Calu3 (cell line): ENCODE measurements at regions not wholly inside any gene's neighbourhood (a gene's known extent, or its start where the extent isn't known, plus 50 kb on each side); places are given as distances from the start of the nearest gene placed in this dataset.
"Not testable (repeated sequence)": the region's sequence is repeated elsewhere in the genome, so short reads cannot be mapped to it uniquely, and the experiment has no call there.

Experiments
- BruUV-seq: library from RNA; stranded (reverse); fragments of 400-500 nt; replicated peaks from 2 replicates; lab custom pipeline; 2021; lab: Mats Ljungman, UMichigan
- CTCF ChIA-PET: fragments of 300-600 bp; sonication (Branson Sonifier 250); formaldehyde crosslinking; loops from one replicate; lab custom pipeline; 2022; ENCODE audit warnings: antibody characterized with exemption; lab: Charles Lee
- DNase-seq: peaks from one replicate; pipeline ENCODE4 v3.0.0; 2022
- H3K27ac Mint-ChIP-seq: one replicate; pipeline ENCODE4 v1.8.0; 2022; ENCODE audit warnings: mixed read lengths; ENCODE audit not compliant: unreplicated experiment
- H3K27me3 Mint-ChIP-seq: one replicate; pipeline ENCODE4 v1.8.0; 2022; ENCODE audit warnings: mixed read lengths; ENCODE audit not compliant: unreplicated experiment
- H3K36me3 Mint-ChIP-seq: one replicate; pipeline ENCODE4 v1.8.0; 2022; ENCODE audit warnings: mild to moderate bottlenecking, moderate library complexity, mixed read lengths; ENCODE audit not compliant: insufficient read depth, unreplicated experiment
- H3K4me1 Mint-ChIP-seq: one replicate; pipeline ENCODE4 v1.8.0; 2022; ENCODE audit warnings: mild to moderate bottlenecking, low read depth, mixed read lengths; ENCODE audit not compliant: unreplicated experiment
- H3K4me3 Mint-ChIP-seq: one replicate; pipeline ENCODE4 v1.8.0; 2022; ENCODE audit warnings: mild to moderate bottlenecking, low read depth, moderate library complexity, mixed read lengths; ENCODE audit not compliant: unreplicated experiment
- H3K9me3 Mint-ChIP-seq: one replicate; pipeline ENCODE4 v1.8.0; 2022; ENCODE audit warnings: low read depth, mixed read lengths; ENCODE audit not compliant: unreplicated experiment
- CTCF ChIP-seq: fragments of 200-600 bp; IDR thresholded peaks from one replicate; pipeline ENCODE4 v1.8.0; 2022; ENCODE audit warnings: antibody characterized with exemption; ENCODE audit not compliant: unreplicated experiment
- intact Hi-C: fragments of 100-400 bp; cut with micrococcal nuclease; formaldehyde crosslinking; loops from one replicate; pipeline ENCODE4 v1.10.0; 2022; ENCODE audit not compliant: unreplicated experiment

GRCh38 chr5:66378407-66378806 lies 217.8 kb upstream of the MAST4 start:
- Mint-ChIP-seq H3K9me3 (no peaks in the 10 kb centered on the region), H3K27me3 (peaks cover 43% of the 10 kb centered on the region), H3K4me3 (no peak overlapping the region), H3K36me3 (no peaks in the 10 kb centered on the region), H3K4me1 (no peaks in the 10 kb centered on the region), H3K27ac (no peak overlapping the region)
- DNase-seq = no peak
- intact Hi-C loops = no loop called here
- CTCF ChIA-PET = no interaction called here
- no TSS peak for BruUV-seq
- no peak for TF ChIP-seq CTCF

GRCh38 chr5:66382152-66382551 lies 214.0 kb upstream of the MAST4 start:
- H3K9me3 Mint-ChIP-seq = no peaks in the 10 kb centered on the region
- CTCF ChIA-PET = interaction anchor here (0.6 kb wide), 1 partner anchor 10 kb away, joined by 5 read pairs; no protein-coding TSS in a partner anchor
- DNase-seq = no peak
- TF ChIP-seq CTCF = no peak
- peaks cover 29% of the 10 kb centered on the region for H3K27me3 Mint-ChIP-seq
- H3K4me1 Mint-ChIP-seq = no peaks in the 10 kb centered on the region
- no TSS peak for BruUV-seq
- intact Hi-C loops = no loop called here
- H3K4me3 Mint-ChIP-seq = no peak overlapping the region
- no peaks in the 10 kb centered on the region for H3K36me3 Mint-ChIP-seq
- H3K27ac Mint-ChIP-seq = no peak overlapping the region

- CTCF ChIA-PET, DNase-seq, BruUV-seq, intact Hi-C loops, H3K4me1 Mint-ChIP-seq, H3K4me3 Mint-ChIP-seq, H3K9me3 Mint-ChIP-seq, H3K27ac Mint-ChIP-seq, H3K36me3 Mint-ChIP-seq: not testable (repeated sequence)
- peaks cover 81% of the 10 kb centered on the region for H3K27me3 Mint-ChIP-seq
These were observed 191.0 kb upstream of the MAST4 start for GRCh38 chr5:66405145-66405544.

- CTCF ChIA-PET = interaction anchor here (0.9 kb wide), 1 partner anchor 101 kb away, joined by 3 read pairs; no protein-coding TSS in a partner anchor
- Mint-ChIP-seq H3K4me1 (no peaks in the 10 kb centered on the region), H3K27ac (no peak overlapping the region), H3K36me3 (no peaks in the 10 kb centered on the region), H3K27me3 (peaks cover 81% of the 10 kb centered on the region), H3K9me3 (no peaks in the 10 kb centered on the region), H3K4me3 (no peak overlapping the region)
- DNase-seq = no peak
- intact Hi-C loops = no loop called here
- no TSS peak for BruUV-seq
- no peak for TF ChIP-seq CTCF
These were observed 189.3 kb upstream of the MAST4 start for GRCh38 chr5:66406761-66407336.

- intact Hi-C loops = no loop called here
- no peak for DNase-seq
- no TSS peak for BruUV-seq
- H3K36me3 Mint-ChIP-seq = no peaks in the 10 kb centered on the region
- CTCF ChIA-PET = no interaction called here
- H3K9me3 Mint-ChIP-seq = no peaks in the 10 kb centered on the region
- H3K27ac Mint-ChIP-seq = no peak overlapping the region
- H3K27me3 Mint-ChIP-seq = peaks cover 81% of the 10 kb centered on the region
- no peaks in the 10 kb centered on the region for H3K4me1 Mint-ChIP-seq
- H3K4me3 Mint-ChIP-seq = no peak overlapping the region
- TF ChIP-seq CTCF = no peak
These were observed 188.4 kb upstream of the MAST4 start for GRCh38 chr5:66407765-66408164.
